ENCODE measurements at regions not wholly inside any gene's neighbourhood (a gene's known extent, or its start where the extent isn't known, plus 50 kb on each side); places are given as distances from the start of the nearest gene placed in this dataset.

DNA sequence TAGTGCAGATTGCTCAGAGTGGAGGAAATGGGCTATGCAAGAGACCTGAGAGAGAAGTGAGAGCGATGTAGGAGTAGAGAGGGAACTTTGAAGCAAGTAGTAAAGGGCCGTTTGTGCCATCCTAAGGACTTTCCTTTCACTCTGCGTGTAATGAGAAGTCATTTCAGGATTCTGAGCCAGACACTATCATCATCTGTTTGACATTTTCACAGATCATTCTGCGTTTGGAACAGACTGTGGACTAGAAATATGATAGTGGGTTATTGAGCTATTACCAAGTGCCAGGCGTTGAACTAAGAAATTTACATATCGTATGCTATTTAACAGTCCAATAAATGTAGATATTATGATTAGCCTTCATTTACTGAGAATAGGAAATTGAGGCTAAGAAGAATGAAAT is 150.0 kb upstream of the ROBO2 start:
- H3K14ac ChIP-seq (ENCODE audit: insufficient read length): no peak overlapping the region
- no peak overlapping the region for H3K27ac ChIP-seq (ENCODE audit: low read depth, low read length)
- H3K23ac ChIP-seq (ENCODE audit: insufficient read length): no peak overlapping the region
- no peak overlapping the region for H2BK120ac ChIP-seq (replicated peaks; ENCODE audit: low read depth, low read length)
- H3K4me2 ChIP-seq (ENCODE audit: insufficient read depth in 1 of 2, low read depth in 2 of 2, low read length in 2 of 2): no peak overlapping the region
- H3K4me1 ChIP-seq (replicated peaks in 1 of 4; ENCODE audit: control insufficient read depth in 3 of 4, insufficient read depth in 4 of 4, low read length in 3 of 4): no peaks in the 10 kb centered on the region
- H4K8ac ChIP-seq (ENCODE audit: extremely low read depth, insufficient read depth, low read length): no peak overlapping the region
- no peaks in the 10 kb centered on the region for H3K9me3 ChIP-seq (ENCODE audit: insufficient read depth in 2 of 2, low read depth in 1 of 2, low read length in 1 of 2)
- no peak overlapping the region for H3K4me3 ChIP-seq (ENCODE audit: extremely low read depth in 1 of 4, insufficient read depth in 2 of 4, low read depth in 3 of 4, low read length in 4 of 4)
- DNase-seq (ENCODE audit: low read depth in 1 of 2, low spot score in 2 of 2) (no peak), FAIRE-seq (no peak)
- no peak overlapping the region for H2BK15ac ChIP-seq (ENCODE audit: low read length)
- no peak overlapping the region for H2AK5ac ChIP-seq (ENCODE audit: low read depth, low read length)
- H4K20me1 ChIP-seq (replicated peaks in 1 of 2; ENCODE audit: control insufficient read depth in 1 of 2, insufficient read depth in 2 of 2, low read length in 2 of 2): no peaks in the 10 kb centered on the region
- H3K79me1 ChIP-seq (ENCODE audit: low read depth, low read length): no peaks in the 10 kb centered on the region
- TF ChIP-seq ASH2L (IDR thresholded peaks at IDR 0.05; ENCODE audit: low read length): no peak
- no peak for TF ChIP-seq RXRA (IDR thresholded peaks at IDR 0.05; ENCODE audit: insufficient read depth, low read depth, low read length)
- TF ChIP-seq POLR2AphosphoS5 (IDR thresholded peaks at IDR 0.05; ENCODE audit: low read depth, low read length): no peak
- no peak for TF ChIP-seq RNF2 (IDR thresholded peaks at IDR 0.05; ENCODE audit: borderline replicate concordance, low read depth, low read length, missing control alignments, poor library complexity, severe bottlenecking)
- no peak for TF ChIP-seq KDM1A (IDR thresholded peaks at IDR 0.05; ENCODE audit: borderline replicate concordance, low read length)
- TF ChIP-seq CHD2 (IDR thresholded peaks at IDR 0.05; ENCODE audit: low read length): no peak
- no peak for TF ChIP-seq EZH2 (IDR thresholded peaks at IDR 0.05; ENCODE audit: low read depth, low read length, severe bottlenecking)
- TF ChIP-seq BACH1 (IDR thresholded peaks at IDR 0.05; ENCODE audit: low read length): no peak
- TF ChIP-seq SP1 (IDR thresholded peaks at IDR 0.05; ENCODE audit: low read depth, low read length): no peak
- TF ChIP-seq RFX5 (IDR thresholded peaks at IDR 0.05; ENCODE audit: borderline replicate concordance, low read depth, low read length): no peak
- no peak for TF ChIP-seq RBBP5 (IDR thresholded peaks at IDR 0.05; ENCODE audit: borderline replicate concordance, low read depth, low read length)
- no peak for TF ChIP-seq JUND (IDR thresholded peaks at IDR 0.05; ENCODE audit: low read length)
- no peak overlapping the region for H3K18ac ChIP-seq (ENCODE audit: extremely low read depth, low read length)
- ChIA-PET POLR2A (ENCODE audit: partially characterized antibody) (no interaction called here), CTCF (ENCODE audit: partially characterized antibody) (no interaction called here)
- no peaks in the 10 kb centered on the region for H3K23me2 ChIP-seq (ENCODE audit: low read depth, low read length)
- no peak overlapping the region for H4K5ac ChIP-seq (ENCODE audit: insufficient read length, low read depth, low read length)
- H2BK20ac ChIP-seq (ENCODE audit: low read length): no peak overlapping the region
- H3K27me3 ChIP-seq (replicated peaks in 1 of 4; ENCODE audit: control insufficient read depth in 3 of 4, extremely low read depth in 1 of 4, insufficient read depth in 3 of 4, low read length in 3 of 4): no peaks in the 10 kb centered on the region
- no peak overlapping the region for H2AFZ ChIP-seq (ENCODE audit: low read length)
- WGBS, 2 experiments (ENCODE audit: extremely low coverage in 1 of 2, insufficient coverage in 1 of 2, insufficient read length in 1 of 2, insufficient replicate concordance in 2 of 2, low coverage in 1 of 2, low lambda C conversion rate in 2 of 2, missing lambda C conversion rate in 1 of 2): 86% methylated on average over 6 of the region's 6 CpGs; no CpG with 5 or more reads in 1 of the 2 experiments
- no peaks in the 10 kb centered on the region for H3K79me2 ChIP-seq (ENCODE audit: control insufficient read depth in 1 of 2, insufficient read depth in 2 of 2, low read length in 2 of 2)
- no peak overlapping the region for H3K9ac ChIP-seq (replicated peaks in 1 of 4; ENCODE audit: extremely low read depth in 1 of 4, low read depth in 3 of 4, low read length in 3 of 4)
- H2BK12ac ChIP-seq (ENCODE audit: low read depth, low read length): no peak overlapping the region
- H3K4ac ChIP-seq (replicated peaks; ENCODE audit: insufficient read length, low read depth, low read length): no peak overlapping the region
- no peaks in the 10 kb centered on the region for H3K36me3 ChIP-seq (ENCODE audit: control insufficient read depth in 2 of 4, insufficient read depth in 4 of 4, low read length in 3 of 4)
- no peak overlapping the region for H2BK5ac ChIP-seq (ENCODE audit: low read depth, low read length)
- H3K56ac ChIP-seq (replicated peaks; ENCODE audit: insufficient read length, low read depth, low read length): no peak overlapping the region
- H4K91ac ChIP-seq (replicated peaks; ENCODE audit: insufficient read length, low read length): no peak overlapping the region

Measured in H1 (cell line).